Fibroblast of mammary gland (primary cell): ENCODE measurements at regions not wholly inside any gene's neighbourhood (a gene's known extent, or its start where the extent isn't known, plus 50 kb on each side); places are given as distances from the start of the nearest gene placed in this dataset.
"Not testable (repeated sequence)": the region's sequence is repeated elsewhere in the genome, so short reads cannot be mapped to it uniquely, and the experiment has no call there.

Experiments used
- DNase-seq: peaks from one replicate; pipeline ENCODE4 v3.0.0-alpha.2; 2010; ENCODE audit warnings: low read depth
- H3K4me3 ChIP-seq: 2 replicates; pipeline ENCODE4 v1.5.1; 2011; ENCODE audit warnings: low read depth, mild to moderate bottlenecking, low read length, moderate library complexity; ENCODE audit not compliant: control insufficient read depth
- TF ChIP-seq, protein P1 (sequence below): conservative IDR thresholded peaks from 2 replicates; pipeline ENCODE4 v1.5.1; 2011; ENCODE audit warnings: low read depth, low read length, inconsistent platforms; ENCODE audit not compliant: control insufficient read depth, insufficient read depth

DNA sequence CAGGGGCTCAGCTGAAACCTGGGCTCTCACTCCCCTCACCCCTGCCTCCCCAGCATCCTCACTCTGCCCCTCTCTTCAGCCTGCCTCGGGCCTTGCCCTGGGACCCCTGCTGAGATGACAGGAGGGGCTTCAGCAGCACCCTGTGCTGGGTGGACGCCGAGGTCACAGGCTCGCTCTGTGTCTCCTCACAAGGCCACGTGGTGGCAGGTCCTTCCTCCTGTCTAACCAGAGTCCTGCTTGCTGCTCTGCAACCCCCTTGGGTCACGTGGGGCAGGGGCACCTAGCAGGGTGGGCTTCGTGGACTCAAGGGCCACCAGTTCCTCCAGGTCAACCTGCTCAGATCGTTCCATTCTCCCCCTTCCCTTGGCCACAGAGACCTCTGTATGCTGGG lies 90.4 kb downstream of the TMEM121 start:
- TF ChIP-seq, protein P1, sequence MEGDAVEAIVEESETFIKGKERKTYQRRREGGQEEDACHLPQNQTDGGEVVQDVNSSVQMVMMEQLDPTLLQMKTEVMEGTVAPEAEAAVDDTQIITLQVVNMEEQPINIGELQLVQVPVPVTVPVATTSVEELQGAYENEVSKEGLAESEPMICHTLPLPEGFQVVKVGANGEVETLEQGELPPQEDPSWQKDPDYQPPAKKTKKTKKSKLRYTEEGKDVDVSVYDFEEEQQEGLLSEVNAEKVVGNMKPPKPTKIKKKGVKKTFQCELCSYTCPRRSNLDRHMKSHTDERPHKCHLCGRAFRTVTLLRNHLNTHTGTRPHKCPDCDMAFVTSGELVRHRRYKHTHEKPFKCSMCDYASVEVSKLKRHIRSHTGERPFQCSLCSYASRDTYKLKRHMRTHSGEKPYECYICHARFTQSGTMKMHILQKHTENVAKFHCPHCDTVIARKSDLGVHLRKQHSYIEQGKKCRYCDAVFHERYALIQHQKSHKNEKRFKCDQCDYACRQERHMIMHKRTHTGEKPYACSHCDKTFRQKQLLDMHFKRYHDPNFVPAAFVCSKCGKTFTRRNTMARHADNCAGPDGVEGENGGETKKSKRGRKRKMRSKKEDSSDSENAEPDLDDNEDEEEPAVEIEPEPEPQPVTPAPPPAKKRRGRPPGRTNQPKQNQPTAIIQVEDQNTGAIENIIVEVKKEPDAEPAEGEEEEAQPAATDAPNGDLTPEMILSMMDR = no peak
- no peak for DNase-seq

DNA sequence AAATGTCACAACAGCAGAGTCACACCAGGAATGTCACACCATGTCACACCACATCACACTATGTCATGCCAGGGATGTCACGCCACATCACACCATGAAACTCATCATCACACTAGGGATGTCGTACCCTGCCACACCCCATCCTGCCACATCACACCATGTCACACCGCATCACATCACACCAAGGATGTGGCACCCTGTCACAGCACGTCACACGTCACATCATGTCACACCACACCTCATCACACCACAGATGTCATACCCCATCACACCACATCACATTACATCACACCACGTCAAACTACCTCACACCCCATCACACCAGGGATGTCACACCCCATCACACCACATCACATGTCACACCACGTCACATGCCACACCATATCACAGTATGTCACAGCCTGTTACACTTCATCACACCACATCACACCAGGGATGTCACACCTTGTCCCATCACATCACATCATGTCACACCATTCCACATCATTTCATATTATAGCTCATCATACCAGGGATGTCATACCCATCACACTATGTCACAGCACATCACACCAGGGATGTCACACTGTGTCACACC lies 90.9 kb downstream of the TMEM121 start:
- no peak overlapping the region for H3K4me3 ChIP-seq
- DNase-seq = no peak
- TF ChIP-seq, protein P1 = no peak

More for the DNA sequence above, 90.4 kb downstream of the TMEM121 start:
- H3K4me3 ChIP-seq = no peak overlapping the region

DNA sequence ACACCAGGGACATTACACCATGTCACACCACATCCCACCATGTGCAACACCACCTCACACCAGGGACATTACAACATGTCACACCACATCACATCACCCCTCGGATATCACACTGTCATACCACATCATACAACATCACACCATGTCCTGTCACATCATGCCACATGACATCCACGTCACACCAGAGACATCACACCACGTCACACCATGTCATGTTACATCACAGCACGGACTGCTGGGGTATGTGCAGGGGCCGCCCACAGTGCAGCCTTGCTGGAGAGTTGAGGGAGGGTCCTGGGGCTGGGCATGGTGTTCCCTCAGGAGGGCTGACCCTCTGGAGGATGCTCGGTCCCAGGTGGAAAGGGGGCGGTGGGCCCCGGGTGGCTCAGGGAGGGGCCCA lies 91.4 kb downstream of the TMEM121 start:
- H3K4me3 ChIP-seq, DNase-seq: not testable (repeated sequence)

DNA sequence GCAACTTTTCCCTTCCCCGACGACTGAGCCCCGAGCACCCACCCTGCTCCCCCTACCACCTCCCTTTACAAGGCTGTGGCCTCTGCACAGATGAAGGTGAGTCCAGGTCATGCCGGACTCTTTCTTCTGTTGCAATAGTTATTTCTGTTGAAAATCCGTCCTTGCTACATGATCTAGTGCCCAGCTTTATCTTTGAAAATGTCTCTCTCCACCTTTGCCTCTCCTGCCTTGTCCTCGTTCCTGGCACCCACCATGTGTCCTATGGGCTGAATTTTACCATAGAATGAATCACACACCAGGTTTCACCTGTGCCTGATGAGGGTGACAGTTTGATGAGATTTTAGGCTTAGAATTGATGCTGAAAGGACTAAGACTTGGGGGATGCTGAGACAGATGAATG lies 92.9 kb downstream of the TMEM121 start:
- not testable (repeated sequence) for DNase-seq, H3K4me3 ChIP-seq

DNA sequence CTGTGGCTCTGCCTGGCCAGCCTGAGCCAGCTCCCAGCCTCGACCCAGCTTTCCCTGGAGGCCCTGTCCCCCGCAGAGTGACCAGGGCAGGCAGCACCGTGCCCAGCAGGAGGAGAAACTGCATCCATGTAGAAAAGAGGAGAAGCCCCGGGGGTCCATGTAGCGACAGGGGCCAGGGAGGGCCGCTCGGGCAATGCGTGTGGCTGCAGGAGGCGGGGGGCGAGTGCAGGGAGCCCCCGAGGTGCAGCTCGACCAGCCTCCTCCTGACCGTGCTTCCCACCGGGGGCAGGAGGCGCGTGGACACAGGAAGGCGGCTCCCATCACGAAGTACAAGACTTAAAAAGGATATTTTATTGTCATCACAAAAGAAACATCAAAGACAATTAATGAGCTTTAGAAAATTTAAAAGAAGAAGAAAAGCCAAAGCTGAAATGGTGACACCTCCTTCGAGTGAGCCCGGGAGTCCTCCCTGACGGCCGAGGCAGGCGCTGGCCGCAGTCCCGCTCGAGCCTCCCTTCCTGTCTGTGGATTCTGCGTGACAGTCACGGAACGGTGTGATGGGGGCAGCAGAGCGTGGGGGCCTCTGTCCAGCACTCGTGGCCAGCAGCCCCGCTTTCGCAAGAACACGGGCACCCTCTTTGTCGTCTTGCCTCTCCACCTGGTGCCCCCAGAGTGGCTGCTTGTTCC lies 93.9 kb downstream of the TMEM121 start:
- H3K4me3 ChIP-seq, DNase-seq: not testable (repeated sequence)

DNA sequence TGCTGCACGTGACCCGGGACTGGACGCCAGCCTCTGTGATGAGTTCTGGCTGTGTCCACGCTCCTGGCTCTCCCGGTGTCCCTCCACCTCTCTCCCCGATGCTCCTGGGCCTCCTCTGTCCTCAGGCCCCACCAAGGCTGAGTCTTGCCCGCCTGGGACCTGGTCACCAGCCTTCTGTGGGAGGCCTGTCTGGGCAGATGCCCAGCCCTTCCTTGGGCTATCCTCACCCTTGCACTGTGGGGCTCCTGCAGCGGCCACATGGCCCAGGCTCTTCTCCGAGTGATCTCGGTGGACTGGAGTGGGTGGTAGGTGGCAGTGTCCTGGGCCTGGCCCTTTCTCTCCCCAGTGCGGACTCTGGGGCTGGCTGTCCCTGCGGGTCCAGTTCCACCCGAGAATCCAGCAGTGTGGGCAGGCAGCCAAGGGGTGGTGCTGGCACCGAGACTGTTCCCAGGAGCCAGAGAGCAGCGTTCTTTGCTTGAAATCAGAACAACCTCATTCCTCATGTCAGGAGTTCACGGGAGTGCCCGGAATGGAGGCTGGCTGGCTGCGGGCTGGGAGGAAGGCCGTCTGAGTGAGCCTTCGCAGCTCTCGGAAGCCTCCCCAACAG lies 94.6 kb downstream of the TMEM121 start:
- not testable (repeated sequence) for H3K4me3 ChIP-seq, DNase-seq

DNA sequence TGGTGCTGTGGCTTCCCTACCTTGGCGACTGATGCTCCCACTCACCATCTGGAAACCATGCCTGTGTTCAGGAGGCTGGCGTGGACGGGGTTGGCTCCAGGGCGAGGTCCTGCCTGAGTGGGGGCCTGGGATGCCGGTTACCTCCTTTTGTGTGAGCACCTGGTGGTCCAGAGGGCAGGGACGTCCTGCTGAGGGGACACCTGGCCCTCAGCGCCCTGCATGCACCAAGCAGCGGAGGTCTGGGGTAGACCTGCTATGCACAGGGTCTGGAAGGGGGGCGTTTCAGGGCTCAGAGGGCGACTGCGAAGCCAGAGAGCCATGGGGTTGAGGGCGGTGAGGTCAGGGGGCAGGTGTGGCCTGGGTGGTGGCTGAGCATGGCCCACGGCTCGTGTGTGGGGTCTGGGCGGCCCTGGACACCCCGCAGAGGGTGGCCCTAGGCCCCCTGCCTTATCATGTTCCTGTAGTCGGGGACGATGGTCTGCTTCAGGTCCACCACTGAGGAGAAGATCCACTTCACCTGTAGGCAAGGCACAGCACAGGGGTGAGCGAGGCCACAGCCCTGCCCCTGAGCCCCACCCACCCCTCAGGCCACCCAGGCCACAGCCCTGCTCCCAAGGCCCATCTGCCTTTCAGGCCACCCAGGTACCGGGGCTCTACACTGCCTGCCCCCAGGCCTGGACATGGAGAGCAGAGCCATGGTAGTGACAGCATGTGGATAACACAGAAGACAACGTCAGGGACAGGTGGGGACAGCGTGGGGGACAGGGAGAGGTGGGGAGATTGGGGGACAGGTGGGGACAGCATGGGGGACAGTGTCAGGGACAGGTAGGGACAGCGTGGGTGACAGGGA lies 95.3 kb downstream of the TMEM121 start:
- DNase-seq, H3K4me3 ChIP-seq: not testable (repeated sequence)

DNA sequence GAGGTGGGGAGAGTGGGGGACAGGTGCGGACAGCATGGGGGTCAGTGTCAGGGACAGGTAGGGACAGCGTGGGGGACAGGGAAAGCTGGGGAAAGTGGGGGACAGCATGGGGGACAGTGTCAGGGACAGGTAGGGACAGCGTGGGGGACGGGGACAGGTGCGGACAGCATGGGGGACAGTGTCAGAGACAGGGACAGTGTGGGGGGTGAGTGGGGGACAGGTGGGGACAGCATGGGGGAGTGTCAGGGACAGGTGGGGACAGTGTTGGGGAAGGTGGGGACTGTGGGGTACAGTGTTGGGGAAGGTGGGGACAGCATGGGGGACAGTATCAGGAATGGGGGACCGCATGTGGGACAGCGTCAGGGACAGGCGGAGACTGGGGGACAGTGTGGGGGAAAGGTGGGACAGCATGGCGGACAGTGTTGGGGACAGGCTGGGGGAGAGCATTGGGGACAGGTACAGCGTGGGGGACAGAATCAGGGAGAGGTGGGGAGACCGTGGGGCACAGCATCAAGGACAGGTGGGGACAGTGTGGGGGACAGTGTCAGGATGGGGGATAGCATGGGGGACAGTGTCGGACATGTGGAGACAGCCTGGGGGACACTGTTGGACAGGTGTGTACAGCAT lies 96.1 kb downstream of the TMEM121 start:
- TF ChIP-seq, protein P1 = no peak
- no peak overlapping the region for H3K4me3 ChIP-seq
- no peak for DNase-seq

DNA sequence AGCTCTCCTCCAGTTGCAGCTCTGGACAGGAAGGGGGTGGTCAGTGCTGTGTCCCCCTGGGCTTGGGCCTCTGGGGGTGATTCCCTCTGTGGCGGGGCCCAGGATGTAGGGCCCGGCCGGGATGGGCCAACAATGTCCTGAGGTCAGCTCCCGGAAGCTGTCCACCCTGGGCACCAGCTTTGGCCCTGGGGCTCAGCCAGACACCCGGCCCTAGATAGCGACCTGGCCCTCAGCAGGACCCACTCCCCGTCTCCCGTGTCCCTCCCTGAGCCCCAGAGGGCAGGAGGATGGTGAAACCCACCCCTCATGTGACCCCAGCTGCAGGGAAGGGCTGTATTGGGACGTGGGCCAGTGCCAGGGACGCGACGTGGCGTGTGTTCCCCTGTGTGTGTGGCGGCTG lies 96.8 kb downstream of the TMEM121 start:
- not testable (repeated sequence) for DNase-seq, H3K4me3 ChIP-seq

DNA sequence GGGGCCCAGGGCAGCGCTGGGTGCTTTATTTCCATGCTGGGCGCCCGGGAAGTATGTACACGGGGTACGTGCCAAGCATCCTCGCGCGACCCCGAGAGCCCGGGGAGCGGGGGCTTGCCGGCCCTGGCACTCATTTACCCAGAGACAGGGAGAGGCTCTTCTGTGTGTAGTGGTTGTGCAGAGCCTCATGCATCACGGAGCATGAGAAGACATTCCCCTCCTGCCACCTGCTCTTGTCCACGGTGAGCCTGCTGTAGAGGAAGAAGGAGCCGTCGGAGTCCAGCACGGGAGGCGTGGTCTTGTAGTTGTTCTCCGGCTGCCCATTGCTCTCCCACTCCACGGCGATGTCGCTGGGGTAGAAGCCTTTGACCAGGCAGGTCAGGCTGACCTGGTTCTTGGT lies 98.0 kb downstream of the TMEM121 start:
- DNase-seq = not testable (repeated sequence)

DNA sequence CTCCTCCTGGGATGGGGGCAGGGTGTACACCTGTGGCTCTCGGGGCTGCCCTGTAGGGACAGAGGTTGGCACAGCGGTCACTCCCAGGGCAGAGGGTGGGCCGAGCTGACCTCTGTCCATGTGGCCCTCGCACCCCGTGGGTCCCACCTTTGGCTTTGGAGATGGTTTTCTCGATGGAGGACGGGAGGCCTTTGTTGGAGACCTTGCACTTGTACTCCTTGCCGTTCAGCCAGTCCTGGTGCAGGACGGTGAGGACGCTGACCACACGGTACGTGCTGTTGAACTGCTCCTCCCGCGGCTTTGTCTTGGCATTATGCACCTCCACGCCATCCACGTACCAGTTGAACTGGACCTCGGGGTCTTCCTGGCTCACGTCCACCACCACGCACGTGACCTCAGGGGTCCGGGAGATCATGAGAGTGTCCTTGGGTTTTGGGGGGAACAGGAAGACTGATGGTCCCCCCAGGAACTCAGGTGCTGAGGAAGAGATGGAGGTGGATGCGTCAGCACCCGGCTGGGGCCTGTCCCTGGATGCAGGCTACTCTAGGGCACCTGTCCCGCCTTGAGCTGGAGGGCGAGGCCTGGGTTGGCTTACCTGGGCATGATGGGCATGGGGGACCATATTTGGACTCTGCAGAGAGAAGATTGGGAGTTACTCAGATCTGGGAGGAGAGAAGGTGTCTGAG lies 98.5 kb downstream of the TMEM121 start:
- not testable (repeated sequence) for DNase-seq

More for the DNA sequence above, 98.0 kb downstream of the TMEM121 start:
- not testable (repeated sequence) for H3K4me3 ChIP-seq

DNA sequence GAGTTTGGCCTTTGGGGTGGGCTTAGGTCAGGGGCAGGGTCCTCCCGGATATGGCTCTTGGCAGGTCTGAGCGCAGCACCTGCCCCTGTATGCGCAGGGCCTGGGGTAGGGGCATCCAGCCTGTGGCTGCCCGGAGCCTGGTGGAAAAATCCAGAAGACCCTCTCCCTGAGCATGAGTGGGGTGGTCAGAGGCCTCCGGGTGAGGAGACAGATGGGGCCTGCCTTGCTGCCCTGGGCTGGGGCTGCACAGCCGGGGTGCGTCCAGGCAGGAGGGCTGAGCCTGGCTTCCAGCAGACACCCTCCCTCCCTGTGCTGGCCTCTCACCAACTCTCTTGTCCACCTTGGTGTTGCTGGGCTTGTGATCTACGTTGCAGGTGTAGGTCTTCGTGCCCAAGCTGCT lies 99.1 kb downstream of the TMEM121 start:
- H3K4me3 ChIP-seq, DNase-seq: not testable (repeated sequence)

More for the DNA sequence above, 98.5 kb downstream of the TMEM121 start:
- not testable (repeated sequence) for H3K4me3 ChIP-seq

DNA sequence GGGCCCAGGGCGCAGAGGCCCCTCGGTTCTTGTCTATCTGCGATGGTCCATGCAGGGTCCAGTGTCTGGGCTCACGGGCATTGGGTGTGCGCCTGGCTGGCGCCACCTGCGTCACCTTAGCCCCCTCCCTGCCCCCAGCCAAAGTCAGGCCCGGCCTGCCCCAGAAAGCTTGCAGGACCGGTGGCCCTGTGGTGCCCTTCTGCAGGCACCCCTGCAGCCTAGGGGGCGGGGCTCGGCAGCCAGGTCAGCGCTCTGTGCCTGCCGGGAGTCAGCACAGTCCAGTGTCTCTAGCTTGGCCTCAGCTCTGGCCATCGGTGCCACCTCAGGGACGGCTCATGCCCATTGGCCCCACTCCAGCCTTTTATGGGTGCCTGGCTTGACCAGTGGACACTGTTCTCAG lies 99.7 kb downstream of the TMEM121 start:
- not testable (repeated sequence) for DNase-seq, H3K4me3 ChIP-seq
